ENCODE measurements at regions not wholly inside any gene's neighbourhood (a gene's known extent, or its start where the extent isn't known, plus 50 kb on each side); places are given as distances from the start of the nearest gene placed in this dataset.

DNA sequence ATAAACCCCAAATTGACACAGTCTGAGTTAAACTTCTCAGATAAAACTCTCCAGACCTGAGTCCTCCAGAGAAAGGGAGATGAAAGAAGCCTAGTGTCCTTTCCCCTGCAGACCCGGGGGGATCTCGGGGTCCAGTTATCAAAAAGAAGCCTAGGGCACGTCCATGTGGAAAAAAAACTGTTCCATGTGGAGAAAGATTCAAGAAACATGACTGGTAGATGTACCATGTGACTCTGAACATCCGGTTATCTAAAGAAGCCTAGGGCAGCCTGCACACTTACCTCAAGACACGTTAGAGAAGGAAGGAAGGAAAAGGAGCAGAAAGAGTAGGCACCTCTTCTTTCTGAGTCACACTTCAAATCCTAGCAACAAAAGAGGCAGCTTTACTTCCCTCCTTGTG, 421.0 kb downstream of the LRATD1 start:
- TF ChIP-seq JUND (IDR thresholded peaks at IDR 0.05): no peak
- TF ChIP-seq, protein P1, sequence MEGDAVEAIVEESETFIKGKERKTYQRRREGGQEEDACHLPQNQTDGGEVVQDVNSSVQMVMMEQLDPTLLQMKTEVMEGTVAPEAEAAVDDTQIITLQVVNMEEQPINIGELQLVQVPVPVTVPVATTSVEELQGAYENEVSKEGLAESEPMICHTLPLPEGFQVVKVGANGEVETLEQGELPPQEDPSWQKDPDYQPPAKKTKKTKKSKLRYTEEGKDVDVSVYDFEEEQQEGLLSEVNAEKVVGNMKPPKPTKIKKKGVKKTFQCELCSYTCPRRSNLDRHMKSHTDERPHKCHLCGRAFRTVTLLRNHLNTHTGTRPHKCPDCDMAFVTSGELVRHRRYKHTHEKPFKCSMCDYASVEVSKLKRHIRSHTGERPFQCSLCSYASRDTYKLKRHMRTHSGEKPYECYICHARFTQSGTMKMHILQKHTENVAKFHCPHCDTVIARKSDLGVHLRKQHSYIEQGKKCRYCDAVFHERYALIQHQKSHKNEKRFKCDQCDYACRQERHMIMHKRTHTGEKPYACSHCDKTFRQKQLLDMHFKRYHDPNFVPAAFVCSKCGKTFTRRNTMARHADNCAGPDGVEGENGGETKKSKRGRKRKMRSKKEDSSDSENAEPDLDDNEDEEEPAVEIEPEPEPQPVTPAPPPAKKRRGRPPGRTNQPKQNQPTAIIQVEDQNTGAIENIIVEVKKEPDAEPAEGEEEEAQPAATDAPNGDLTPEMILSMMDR (IDR thresholded peaks at IDR 0.05; ENCODE audit: low read depth, low read length, missing input control): no peak
- no peak for TF ChIP-seq TAF1 (conservative IDR thresholded peaks at IDR 0.05)
- no peak for TF ChIP-seq FOXA1 (IDR thresholded peaks at IDR 0.05)
- TF ChIP-seq SP1 (IDR thresholded peaks at IDR 0.05): no peak
- TF ChIP-seq YY1 (IDR thresholded peaks at IDR 0.05): no peak

All from liver (tissue), 3 donors.